Endometrium (tissue), 2 donors: ENCODE measurements at regions not wholly inside any gene's neighbourhood (a gene's known extent, or its start where the extent isn't known, plus 50 kb on each side); places are given as distances from the start of the nearest gene placed in this dataset.
"Not testable (repeated sequence)": the region's sequence is repeated elsewhere in the genome, so short reads cannot be mapped to it uniquely, and the experiment has no call there.

Experiments used
- FAIRE-seq: peaks from 2 replicates; lab custom pipeline; 2012; peaks lifted over from hg19 to GRCh38; lab: Jason Lieb, UNC
- donor health status: control.
- donor health status: control.

GRCh38 chr2:207409517-207409916, 120.2 kb upstream of the CREB1 start:
- no peak for FAIRE-seq

- no peak for FAIRE-seq
These were observed 116.9 kb upstream of the CREB1 start for GRCh38 chr2:207412787-207413310.

- FAIRE-seq = no peak
These were observed 116.3 kb upstream of the CREB1 start for GRCh38 chr2:207413376-207413907.

- FAIRE-seq = no peak
These were observed 113.7 kb upstream of the CREB1 start for GRCh38 chr2:207416111-207416510.

- FAIRE-seq = no peak
These were observed 112.9 kb upstream of the CREB1 start for GRCh38 chr2:207416900-207417299.

GRCh38 chr2:207417301-207417718, 112.5 kb upstream of the CREB1 start:
- no peak for FAIRE-seq

- no peak for FAIRE-seq
These were observed 111.3 kb upstream of the CREB1 start for GRCh38 chr2:207418419-207418818.

- FAIRE-seq = no peak
These were observed 110.4 kb upstream of the CREB1 start for GRCh38 chr2:207419331-207419730.

GRCh38 chr2:207421671-207422070, 108.1 kb upstream of the CREB1 start:
- FAIRE-seq = no peak

GRCh38 chr2:207422380-207422779, 107.4 kb upstream of the CREB1 start:
- no peak for FAIRE-seq

GRCh38 chr2:207423886-207424285, 105.9 kb upstream of the CREB1 start:
- FAIRE-seq = no peak

- no peak for FAIRE-seq
These were observed 101.8 kb upstream of the CREB1 start for GRCh38 chr2:207427986-207428385.

- FAIRE-seq = no peak
These were observed 101.2 kb upstream of the CREB1 start for GRCh38 chr2:207428573-207428972.

GRCh38 chr2:207432453-207432852, 97.3 kb upstream of the CREB1 start:
- no peak for FAIRE-seq

- FAIRE-seq = no peak
These were observed 95.5 kb upstream of the CREB1 start for GRCh38 chr2:207434306-207434705.

- FAIRE-seq = no peak
These were observed 94.8 kb upstream of the CREB1 start for GRCh38 chr2:207434899-207435465.

GRCh38 chr2:207437136-207437523, 92.6 kb upstream of the CREB1 start:
- FAIRE-seq = no peak

GRCh38 chr2:207437524-207438143, 92.1 kb upstream of the CREB1 start:
- no peak for FAIRE-seq

GRCh38 chr2:207438414-207439126, 91.2 kb upstream of the CREB1 start:
- FAIRE-seq = no peak

GRCh38 chr2:207439881-207440280, 89.9 kb upstream of the CREB1 start:
- FAIRE-seq = not testable (repeated sequence)

GRCh38 chr2:207444756-207445155, 85.0 kb upstream of the CREB1 start:
- no peak for FAIRE-seq

GRCh38 chr2:207446653-207447052, 83.1 kb upstream of the CREB1 start:
- no peak for FAIRE-seq

- peak; percentile 46 for FAIRE-seq
These were observed 81.8 kb upstream of the CREB1 start for GRCh38 chr2:207448006-207448405.
